Kidney (tissue), 13 donors: ENCODE measurements at regions not wholly inside any gene's neighbourhood (a gene's known extent, or its start where the extent isn't known, plus 50 kb on each side); places are given as distances from the start of the nearest gene placed in this dataset.

Experiments
- DNase-seq, 5 donors: peaks; one replicate each; pipeline ENCODE4 v3.0.0-alpha.2; 2013 to 2020
- FAIRE-seq: peaks from 2 replicates; lab custom pipeline; 2012; peaks lifted over from hg19 to GRCh38; lab: Jason Lieb, UNC
- H3K27ac ChIP-seq, 2 donors: one replicate each; pipeline ENCODE4 v1.7.0; 2013; ENCODE audit warnings: low read depth in 2 of 2, low read length in 2 of 2, inconsistent platforms in 1 of 2
- H3K27me3 ChIP-seq: one replicate; pipeline ENCODE4 v1.7.1; 2013; ENCODE audit warnings: low read length, inconsistent platforms; ENCODE audit not compliant: control insufficient read depth, insufficient read depth
- H3K36me3 ChIP-seq, 3 donors: one replicate each; pipeline versions ENCODE4 v1.7.0 to v1.7.1; 2013; ENCODE audit warnings: low read length in 3 of 3, control low read depth in 1 of 3, inconsistent platforms in 1 of 3; ENCODE audit not compliant: insufficient read depth in 3 of 3, control insufficient read depth in 2 of 3
- H3K4me1 ChIP-seq, 3 donors: one replicate each; pipeline versions ENCODE4 v1.7.0 to v1.7.1; 2013; ENCODE audit warnings: low read length in 3 of 3, inconsistent platforms in 1 of 3, low read depth in 1 of 3; ENCODE audit not compliant: control insufficient read depth in 2 of 3, insufficient read depth in 2 of 3
- H3K4me3 ChIP-seq, 3 donors: one replicate each; pipeline versions ENCODE4 v1.7.0 to v1.8.1; 2013; ENCODE audit warnings: low read length in 3 of 3, control low read depth in 1 of 3, inconsistent platforms in 1 of 3
- H3K9ac ChIP-seq, 3 donors: one replicate each; pipeline versions ENCODE4 v1.7.0 to v1.7.1; 2013; ENCODE audit warnings: low read length in 3 of 3, control low read depth in 1 of 3, inconsistent platforms in 1 of 3
- H3K9me3 ChIP-seq, 3 donors: one replicate each; pipeline versions ENCODE4 v1.7.0 to v1.7.1; 2013; ENCODE audit warnings: low read length in 3 of 3, control low read depth in 1 of 3, inconsistent platforms in 1 of 3; ENCODE audit not compliant: control insufficient read depth in 2 of 3, insufficient read depth in 1 of 3
- CTCF ChIP-seq: IDR thresholded peaks from 3 replicates; pipeline ENCODE4 v1.5.1; 2012; ENCODE audit warnings: mild to moderate bottlenecking, moderate library complexity, borderline replicate concordance; ENCODE audit not compliant: insufficient read depth; ENCODE audit errors: extremely low read depth
- intact Hi-C: fragments of 100-400 bp; cut with DNase I; formaldehyde crosslinking; loops from one replicate; pipeline ENCODE4 v1.11.1; 2022
- donor health status: control.
- donor health status: control.
- donor health status: control.
- donor health status: control.
- donor health status: control.
- donor health status: DM: yes; HTN: yes; CAD: no.
- donor health status: Normal renal cell carcinoma (clear cell type).

GRCh38 chr9:26682041-26682440, 210.6 kb downstream of the CAAP1 start:
- DNase-seq, result peak in 1 of 5 donors; percentile 16
- no peak for FAIRE-seq
- H3K4me3 ChIP-seq, result no peak overlapping the region
- H3K9ac ChIP-seq, result no peak overlapping the region
- no peaks in the 10 kb centered on the region for H3K9me3 ChIP-seq
- no peaks in the 10 kb centered on the region for H3K36me3 ChIP-seq
- no peaks in the 10 kb centered on the region for H3K27me3 ChIP-seq
- no peaks in the 10 kb centered on the region for H3K4me1 ChIP-seq
- TF ChIP-seq CTCF, result no peak
- intact Hi-C loops, result no loop called here
- H3K27ac ChIP-seq, result no peak overlapping the region

GRCh38 chr9:26677965-26678706, 214.5 kb downstream of the CAAP1 start:
- Histone ChIP-seq H3K27me3 (no peaks in the 10 kb centered on the region), H3K9me3 (no peaks in the 10 kb centered on the region), H3K9ac (no peak overlapping the region), H3K4me3 (no peak overlapping the region), H3K4me1 (no peaks in the 10 kb centered on the region), H3K36me3 (no peaks in the 10 kb centered on the region), H3K27ac (no peak overlapping the region)
- intact Hi-C loops, result no loop called here
- DNase-seq (no peak), FAIRE-seq (no peak)
- TF ChIP-seq CTCF, result no peak

- H3K36me3 ChIP-seq, result no peaks in the 10 kb centered on the region
- no peak for TF ChIP-seq CTCF
- FAIRE-seq, result no peak
Observed at GRCh38 chr9:26675035-26675434, 217.6 kb downstream of the CAAP1 start.

More at GRCh38 chr9:26675035-26675434, 217.6 kb downstream of the CAAP1 start:
- Histone ChIP-seq H3K4me3 (no peak overlapping the region), H3K27me3 (no peaks in the 10 kb centered on the region), H3K27ac (no peak overlapping the region), H3K4me1 (peaks cover 0 to 2% (median 0%) of the 10 kb centered on the region in 3 donors), H3K9me3 (no peaks in the 10 kb centered on the region), H3K9ac (no peak overlapping the region)
- no peak for DNase-seq
- intact Hi-C loops, result no loop called here
